Right lobe of liver (tissue), 6 donors: ENCODE measurements at regions not wholly inside any gene's neighbourhood (a gene's known extent, or its start where the extent isn't known, plus 50 kb on each side); places are given as distances from the start of the nearest gene placed in this dataset.

Experiments used
- ATAC-seq, 4 donors: fragments of 200-7000 bp; cut with Tn5 transposase; one replicate each; pipeline ENCODE4 v1.9.1; 2020; ENCODE audit warnings: mild to moderate bottlenecking in 4 of 4, moderate library complexity in 4 of 4
- DNase-seq, 3 donors: peaks; one replicate each; pipeline ENCODE4 v3.0.0-alpha.2; 2020
- H3K27ac ChIP-seq, 3 donors: fragments of 200-600 bp; one replicate each; pipeline ENCODE4 v1.8.0; 2022
- H3K27me3 ChIP-seq, 2 donors: fragments of 200-600 bp; one replicate each; pipeline ENCODE4 v1.8.0; 2022
- H3K36me3 ChIP-seq, 4 donors: fragments of 200-600 bp; sonication (generic) in 1 of 4; one replicate each; pipeline versions ENCODE4 v1.5.1 to v1.8.0; 2017 to 2022; ENCODE audit warnings: control low read depth in 1 of 4
- H3K4me1 ChIP-seq, 4 donors: fragments of 200-600 bp; sonication (generic) in 1 of 4; one replicate each; pipeline versions ENCODE4 v1.5.1 to v1.8.0; 2017 to 2022; ENCODE audit warnings: control low read depth in 1 of 4
- H3K4me3 ChIP-seq, 3 donors: fragments of 200-600 bp; one replicate each; pipeline ENCODE4 v1.8.0; 2022
- H3K9me3 ChIP-seq, 4 donors: fragments of 200-600 bp; sonication (generic) in 1 of 4; one replicate each; pipeline versions ENCODE4 v1.5.1 to v1.8.0; 2017 to 2022; ENCODE audit warnings: control low read depth in 1 of 4
- POLR2A ChIP-seq: fragments of 450-650 bp; IDR thresholded peaks from one replicate; pipeline ENCODE4 v1.6.1; 2017; ENCODE audit warnings: antibody characterized with exemption, mild to moderate bottlenecking
- WGBS: methylation state at CpG from one replicate; pipeline ENCODE4 v1.1.6; 2018; ENCODE audit warnings: low coverage, low lambda C conversion rate; ENCODE audit not compliant: insufficient coverage; ENCODE audit errors: missing lambda C conversion rate; 5-methylcytosine and 5-hydroxymethylcytosine counted together
- intact Hi-C, 2 donors: fragments of 100-400 bp; cut with DNase I; formaldehyde crosslinking; loops; one replicate each; pipeline versions ENCODE4 v1.11.2 to v1.14.1; 2022
- TF ChIP-seq, protein P1 (sequence below), 4 donors: fragments of 200-600 bp in 3 of 4; fragments of 450-650 bp in 1 of 4; IDR thresholded peaks; one replicate each; pipeline versions ENCODE4 v1.5.1 to v1.8.0; 2016 to 2022; ENCODE audit warnings: antibody characterized with exemption in 4 of 4, mild to moderate bottlenecking in 2 of 4
- donor health status: DM: no; HTN: yes; CAD: no.
- donor health status: DM: no; HTN: no; CAD: no.
- donor health status: DM: no; HTN: no; CAD: no.
- donor health status: DM: no; HTN: yes; CAD: no.
- donor health status: DM: no; HTN: yes; CAD: no.

GRCh38 chr1:209156991-209157390 lies 426.5 kb upstream of the CAMK1G start:
- Histone ChIP-seq H3K36me3 (no peaks in the 10 kb centered on the region), H3K27ac (no peak overlapping the region), H3K4me3 (no peak overlapping the region), H3K4me1 (no peaks in the 10 kb centered on the region), H3K9me3 (no peaks in the 10 kb centered on the region), H3K27me3 (no peaks in the 10 kb centered on the region)
- DNase-seq (no peak), ATAC-seq (no peak)
- TF ChIP-seq POLR2A, result no peak
- intact Hi-C loops, result no loop called here
- 71% methylated on average over 4 of the region's 4 CpGs for WGBS

- 31% methylated on average over 5 of the region's 5 CpGs for WGBS
- no peaks in the 10 kb centered on the region for H3K9me3 ChIP-seq
- intact Hi-C loops, result no loop called here
- no peak for TF ChIP-seq POLR2A
- TF ChIP-seq, protein P1, sequence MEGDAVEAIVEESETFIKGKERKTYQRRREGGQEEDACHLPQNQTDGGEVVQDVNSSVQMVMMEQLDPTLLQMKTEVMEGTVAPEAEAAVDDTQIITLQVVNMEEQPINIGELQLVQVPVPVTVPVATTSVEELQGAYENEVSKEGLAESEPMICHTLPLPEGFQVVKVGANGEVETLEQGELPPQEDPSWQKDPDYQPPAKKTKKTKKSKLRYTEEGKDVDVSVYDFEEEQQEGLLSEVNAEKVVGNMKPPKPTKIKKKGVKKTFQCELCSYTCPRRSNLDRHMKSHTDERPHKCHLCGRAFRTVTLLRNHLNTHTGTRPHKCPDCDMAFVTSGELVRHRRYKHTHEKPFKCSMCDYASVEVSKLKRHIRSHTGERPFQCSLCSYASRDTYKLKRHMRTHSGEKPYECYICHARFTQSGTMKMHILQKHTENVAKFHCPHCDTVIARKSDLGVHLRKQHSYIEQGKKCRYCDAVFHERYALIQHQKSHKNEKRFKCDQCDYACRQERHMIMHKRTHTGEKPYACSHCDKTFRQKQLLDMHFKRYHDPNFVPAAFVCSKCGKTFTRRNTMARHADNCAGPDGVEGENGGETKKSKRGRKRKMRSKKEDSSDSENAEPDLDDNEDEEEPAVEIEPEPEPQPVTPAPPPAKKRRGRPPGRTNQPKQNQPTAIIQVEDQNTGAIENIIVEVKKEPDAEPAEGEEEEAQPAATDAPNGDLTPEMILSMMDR (IDR thresholded peaks at IDR 0.05), result no peak
- no peak overlapping the region for H3K27ac ChIP-seq
- DNase-seq, result no peak
- no peak for ATAC-seq
- H3K4me3 ChIP-seq, result no peak overlapping the region
- H3K4me1 ChIP-seq, result no peaks in the 10 kb centered on the region
- H3K36me3 ChIP-seq, result no peaks in the 10 kb centered on the region
- no peaks in the 10 kb centered on the region for H3K27me3 ChIP-seq
Observed at GRCh38 chr1:209157546-209158249, 425.8 kb upstream of the CAMK1G start.

- no peak overlapping the region for H3K27ac ChIP-seq
- H3K4me3 ChIP-seq, result no peak overlapping the region
- no peaks in the 10 kb centered on the region for H3K27me3 ChIP-seq
- ATAC-seq (no peak), DNase-seq (no peak)
- intact Hi-C loops, result no loop called here
- H3K36me3 ChIP-seq, result no peaks in the 10 kb centered on the region
- TF ChIP-seq POLR2A, result no peak
- TF ChIP-seq, protein P1 (IDR thresholded peaks at IDR 0.05), result no peak
- no peaks in the 10 kb centered on the region for H3K4me1 ChIP-seq
- H3K9me3 ChIP-seq, result no peaks in the 10 kb centered on the region
- 100% methylated on average over 1 of the region's 1 CpG for WGBS
Observed at GRCh38 chr1:209158851-209159250, 424.7 kb upstream of the CAMK1G start.

DNA sequence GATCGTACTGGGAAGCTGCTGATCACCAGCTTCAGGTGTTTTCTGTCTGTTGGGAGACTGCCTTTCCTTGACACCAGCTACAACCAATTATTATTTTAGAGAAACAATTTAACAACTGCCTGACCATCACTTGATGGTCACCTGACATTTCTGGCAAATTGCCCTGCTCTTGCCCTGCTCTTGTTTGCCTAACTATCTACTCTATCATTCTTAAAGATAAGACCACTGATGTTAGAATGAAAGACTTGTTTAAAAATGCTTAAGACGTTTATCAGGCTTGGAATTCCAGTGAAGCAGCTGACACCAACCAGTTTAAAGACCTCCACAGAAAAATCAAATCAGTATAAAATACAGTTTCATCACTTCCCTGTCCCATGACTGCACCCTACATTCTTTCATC lies 423.3 kb upstream of the CAMK1G start:
- Histone ChIP-seq H3K36me3 (no peaks in the 10 kb centered on the region), H3K4me1 (no peaks in the 10 kb centered on the region), H3K27me3 (no peaks in the 10 kb centered on the region), H3K27ac (no peak overlapping the region), H3K4me3 (no peak overlapping the region), H3K9me3 (no peaks in the 10 kb centered on the region)
- intact Hi-C loops, result no loop called here
- no peak for DNase-seq
- no peak for ATAC-seq
- TF ChIP-seq POLR2A, result no peak
- TF ChIP-seq, protein P1 (IDR thresholded peaks at IDR 0.05), result no peak
- 38% methylated on average over 2 of the region's 2 CpGs for WGBS

- intact Hi-C loops, result no loop called here
- WGBS, result 67% methylated on average over 3 of the region's 3 CpGs
- ATAC-seq, result no peak
Observed at GRCh38 chr1:209162651-209163050, 420.9 kb upstream of the CAMK1G start.

More at GRCh38 chr1:209162651-209163050, 420.9 kb upstream of the CAMK1G start:
- H3K9me3 ChIP-seq, result no peaks in the 10 kb centered on the region
- DNase-seq, result no peak
- no peak overlapping the region for H3K4me3 ChIP-seq
- H3K27ac ChIP-seq, result no peak overlapping the region
- no peaks in the 10 kb centered on the region for H3K36me3 ChIP-seq
- no peaks in the 10 kb centered on the region for H3K4me1 ChIP-seq
- TF ChIP-seq, protein P1 (IDR thresholded peaks at IDR 0.05), result no peak
- TF ChIP-seq POLR2A, result no peak
- H3K27me3 ChIP-seq, result no peaks in the 10 kb centered on the region
